ENCODE measurements at regions not wholly inside any gene's neighbourhood (a gene's known extent, or its start where the extent isn't known, plus 50 kb on each side); places are given as distances from the start of the nearest gene placed in this dataset.

DNA sequence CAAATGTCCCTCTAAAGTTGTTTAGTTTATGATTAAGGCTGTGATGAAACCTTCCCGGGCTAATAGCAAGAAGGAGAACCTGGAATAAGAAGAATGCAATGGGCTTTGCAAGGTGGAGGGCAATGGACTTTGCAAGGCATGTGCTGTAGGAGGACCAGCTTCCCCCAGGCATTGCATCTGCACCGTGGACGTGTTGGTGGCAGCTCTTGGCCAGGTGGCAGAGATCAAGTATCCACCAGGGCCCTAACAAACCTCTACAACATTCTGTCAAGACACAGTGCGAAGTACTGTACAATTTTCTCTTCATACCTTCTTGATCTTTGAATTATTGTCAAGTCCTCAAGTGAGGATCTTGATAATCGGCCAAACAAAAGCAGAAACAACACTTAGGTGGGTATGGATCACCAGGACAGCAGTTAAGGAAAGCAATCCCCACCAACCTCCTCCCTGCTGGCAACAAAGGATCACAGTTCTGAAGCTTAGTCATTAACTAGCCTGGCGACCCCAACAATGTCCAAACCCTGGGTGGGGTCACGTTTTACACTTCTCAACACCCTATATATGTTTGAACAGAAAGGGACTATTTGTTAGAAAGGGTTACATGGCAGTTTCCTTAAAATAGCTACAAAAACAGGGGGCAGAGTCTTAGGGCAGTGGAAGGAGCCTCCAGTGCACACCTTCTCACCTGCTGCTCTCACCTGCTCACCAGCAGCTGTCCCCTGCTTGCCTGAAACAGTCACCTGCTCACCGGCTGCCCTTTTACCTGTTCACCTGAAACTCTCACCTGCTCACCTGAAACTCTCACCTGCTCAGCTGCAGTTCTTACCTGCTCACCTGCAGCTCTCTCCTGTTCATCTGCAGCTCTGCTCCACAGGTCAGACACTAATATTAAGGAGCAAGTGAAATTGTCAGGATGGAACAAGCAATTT lies 137.9 kb upstream of the LIPC start:
- DNase-seq (ENCODE audit: low spot score) = no peak
- ATAC-seq = no peak
- intact Hi-C loops (cut with DNase I) = no loop called here

DNA sequence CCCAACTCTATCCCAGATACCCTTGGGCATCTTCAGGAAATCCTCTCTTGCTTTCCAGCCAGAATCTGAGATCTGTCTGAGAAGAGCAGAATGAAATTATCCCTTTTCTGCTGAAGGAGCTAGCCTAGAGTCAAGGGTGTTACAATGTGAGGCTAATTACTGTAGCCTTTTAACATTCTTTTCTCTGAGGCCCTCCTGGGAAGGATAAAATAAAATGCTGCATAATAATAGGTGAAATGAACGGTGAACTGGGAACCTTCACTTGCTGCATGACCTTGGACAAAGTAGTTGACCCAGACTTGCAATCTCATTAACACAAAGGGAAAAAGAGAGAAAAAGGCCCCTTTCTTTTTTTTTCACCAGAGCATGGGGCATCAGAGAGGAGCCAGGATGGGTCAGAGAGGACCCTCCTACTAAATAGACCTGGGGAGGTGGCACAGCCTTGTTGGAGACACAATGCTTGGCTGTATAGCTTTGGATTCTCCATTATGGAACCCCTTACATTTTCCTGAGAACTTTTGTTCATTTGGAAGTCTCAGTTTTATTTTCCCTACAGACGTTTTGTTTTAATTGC lies 137.0 kb upstream of the LIPC start:
- ATAC-seq = no peak
- DNase-seq (ENCODE audit: low spot score) = no peak
- intact Hi-C loops (cut with DNase I) = no loop called here

DNA sequence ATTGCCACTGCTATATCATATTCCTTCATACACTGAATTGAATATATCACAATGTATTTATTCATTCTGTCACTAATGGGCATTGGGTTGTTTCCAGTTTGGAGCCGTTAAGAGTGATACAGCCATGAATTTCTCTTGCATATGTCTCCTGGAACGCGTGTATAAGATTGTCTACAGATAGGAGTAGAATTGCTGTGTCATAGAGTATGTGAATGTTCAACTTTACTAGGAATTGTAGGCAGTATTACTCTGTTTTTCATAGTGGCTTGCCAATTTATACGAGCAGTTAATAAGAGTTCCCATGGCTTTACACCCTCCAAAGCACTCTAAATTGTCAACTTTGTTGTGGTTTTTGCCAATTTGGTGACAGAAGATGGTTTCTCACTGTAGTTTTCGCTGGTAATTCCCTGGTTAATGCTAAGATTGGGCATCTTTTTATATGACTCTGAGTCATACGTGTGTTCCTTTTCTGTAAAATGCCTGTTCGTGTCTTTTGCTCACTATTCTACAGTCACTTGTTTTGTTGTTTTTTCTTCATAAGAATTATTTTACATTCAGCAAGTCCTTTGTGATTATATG lies 136.1 kb upstream of the LIPC start:
- intact Hi-C loops (cut with DNase I) = no loop called here
- ATAC-seq = no peak
- DNase-seq (ENCODE audit: low spot score) = no peak

DNA sequence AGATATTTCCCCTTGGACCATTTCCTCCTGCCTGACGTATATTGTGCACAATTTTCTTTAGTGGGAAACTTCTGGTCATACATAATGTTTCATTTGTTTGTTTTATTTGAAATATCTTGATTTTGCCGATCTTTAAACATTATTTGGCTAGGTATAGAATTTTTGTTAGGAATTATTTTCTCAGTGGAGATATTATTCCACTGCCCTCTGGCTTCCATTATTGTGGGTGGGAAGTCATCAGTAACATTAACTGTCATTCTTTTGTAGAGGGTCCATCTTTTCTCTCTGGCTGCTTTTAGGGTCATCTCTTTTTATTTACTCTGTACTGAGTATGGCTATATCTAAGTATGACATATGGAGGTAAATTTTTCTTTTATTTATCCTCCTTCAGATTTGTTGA lies 135.5 kb upstream of the LIPC start:
- ATAC-seq (no peak), DNase-seq (ENCODE audit: low spot score) (no peak)
- intact Hi-C loops (cut with DNase I) = no loop called here

DNA sequence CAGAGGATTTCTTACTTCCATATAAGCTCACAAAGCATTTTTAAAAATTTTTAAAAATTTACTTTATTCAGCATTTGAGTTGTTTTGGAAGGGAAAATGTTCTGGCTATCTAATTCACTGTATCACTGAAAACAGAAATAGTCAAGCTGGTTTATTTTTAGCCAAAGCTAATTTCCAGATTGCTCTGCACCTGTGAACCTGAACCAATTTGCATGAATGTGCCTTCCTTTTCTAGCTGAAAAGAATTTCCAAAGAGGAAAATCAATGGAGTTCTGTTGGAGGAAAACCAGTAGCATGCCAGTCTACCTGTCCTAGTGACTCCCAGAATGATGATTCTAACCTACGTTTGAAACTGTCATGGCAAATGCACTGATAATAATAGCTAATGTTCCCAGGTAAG lies 134.2 kb upstream of the LIPC start:
- DNase-seq (ENCODE audit: low spot score) = no peak
- intact Hi-C loops (cut with DNase I) = no loop called here
- ATAC-seq = no peak

DNA sequence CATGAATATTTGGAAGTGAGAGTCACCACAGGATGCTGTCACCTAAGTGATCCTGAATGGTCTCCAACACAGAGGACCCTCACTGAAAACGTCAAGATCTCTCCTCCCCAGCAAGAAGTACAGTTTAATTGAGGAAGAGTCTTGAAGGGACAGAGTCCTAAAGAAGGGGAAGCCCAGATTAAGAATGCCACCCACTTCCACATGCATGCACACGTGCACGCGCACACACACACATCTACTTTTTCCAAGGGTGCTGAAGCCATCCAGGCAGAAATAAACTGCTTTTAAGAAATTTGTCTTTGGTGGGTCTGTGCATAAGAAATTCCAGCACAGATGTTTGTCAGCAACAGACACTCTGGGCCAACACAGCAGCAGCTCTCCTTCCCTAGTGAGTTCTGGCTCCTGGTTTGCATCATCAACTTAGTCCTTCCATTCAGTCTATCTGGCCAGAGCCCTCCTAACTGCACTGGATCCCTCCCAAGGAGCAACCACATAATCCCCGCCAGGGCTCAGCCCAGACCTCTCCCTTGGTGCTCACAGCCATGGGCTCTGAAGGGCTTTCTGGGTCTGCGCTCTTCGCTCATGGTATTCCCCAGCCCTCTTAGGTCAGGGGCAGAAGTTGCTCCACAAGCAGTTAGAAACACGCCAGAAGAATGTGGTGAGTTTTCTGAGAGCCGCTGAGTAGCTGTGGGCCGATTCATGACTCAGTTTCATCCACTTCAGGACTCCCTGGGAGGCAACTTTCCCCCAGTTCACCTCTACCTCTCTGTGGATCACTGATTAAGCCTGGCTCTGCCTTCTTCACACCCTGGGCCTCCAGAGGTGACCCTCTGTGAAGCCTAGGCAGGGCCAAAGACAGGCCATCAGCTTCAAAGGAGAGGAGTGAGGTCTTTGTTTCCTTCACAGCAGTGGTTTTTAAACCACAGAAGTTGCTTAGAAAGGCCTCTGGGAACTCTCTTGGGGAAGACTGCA lies 132.6 kb upstream of the LIPC start:
- ATAC-seq (peak; percentile 79), DNase-seq (ENCODE audit: low spot score) (no peak)
- intact Hi-C loops (cut with DNase I) = no loop called here

DNA sequence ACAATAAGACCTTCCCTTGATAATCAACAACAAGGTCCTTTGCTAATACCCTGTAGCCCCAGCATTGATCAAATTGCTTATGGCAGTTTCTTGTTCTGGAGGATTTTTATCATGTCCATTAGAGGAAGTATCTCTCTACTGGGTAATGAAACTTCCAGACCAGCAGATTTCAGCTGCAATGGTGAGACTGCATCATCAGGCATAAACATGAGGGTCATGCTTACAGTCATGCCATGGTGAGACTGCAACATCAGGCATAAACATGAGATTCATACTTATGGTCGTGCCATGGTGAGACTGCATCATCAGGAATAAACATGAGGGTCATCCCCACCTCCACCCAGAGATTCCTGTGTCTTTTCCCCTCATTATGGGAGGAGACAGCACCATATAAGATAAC lies 129.0 kb upstream of the LIPC start:
- intact Hi-C loops (cut with DNase I) = no loop called here
- DNase-seq (ENCODE audit: low spot score) (no peak), ATAC-seq (no peak)

DNA sequence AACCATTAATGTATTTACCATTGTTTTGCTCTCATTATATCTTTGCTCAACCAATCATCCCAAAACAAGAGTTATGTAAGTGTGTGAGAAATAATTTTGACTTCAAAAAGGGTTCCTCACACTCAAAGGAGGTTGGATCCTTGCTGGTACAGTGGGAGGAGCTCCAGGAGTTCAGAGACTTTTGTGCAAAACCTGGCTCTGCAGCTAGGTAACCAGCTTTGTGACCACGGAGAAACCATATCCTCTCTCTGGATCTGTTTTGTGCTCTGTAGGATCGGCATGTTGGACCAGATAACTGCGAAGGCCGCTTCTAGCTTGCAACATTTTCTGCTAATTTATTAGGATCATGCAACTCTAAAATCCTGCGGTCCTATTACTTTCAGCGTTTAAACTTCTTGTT lies 128.6 kb upstream of the LIPC start:
- ATAC-seq = no peak
- intact Hi-C loops (cut with DNase I) = no loop called here

DNA sequence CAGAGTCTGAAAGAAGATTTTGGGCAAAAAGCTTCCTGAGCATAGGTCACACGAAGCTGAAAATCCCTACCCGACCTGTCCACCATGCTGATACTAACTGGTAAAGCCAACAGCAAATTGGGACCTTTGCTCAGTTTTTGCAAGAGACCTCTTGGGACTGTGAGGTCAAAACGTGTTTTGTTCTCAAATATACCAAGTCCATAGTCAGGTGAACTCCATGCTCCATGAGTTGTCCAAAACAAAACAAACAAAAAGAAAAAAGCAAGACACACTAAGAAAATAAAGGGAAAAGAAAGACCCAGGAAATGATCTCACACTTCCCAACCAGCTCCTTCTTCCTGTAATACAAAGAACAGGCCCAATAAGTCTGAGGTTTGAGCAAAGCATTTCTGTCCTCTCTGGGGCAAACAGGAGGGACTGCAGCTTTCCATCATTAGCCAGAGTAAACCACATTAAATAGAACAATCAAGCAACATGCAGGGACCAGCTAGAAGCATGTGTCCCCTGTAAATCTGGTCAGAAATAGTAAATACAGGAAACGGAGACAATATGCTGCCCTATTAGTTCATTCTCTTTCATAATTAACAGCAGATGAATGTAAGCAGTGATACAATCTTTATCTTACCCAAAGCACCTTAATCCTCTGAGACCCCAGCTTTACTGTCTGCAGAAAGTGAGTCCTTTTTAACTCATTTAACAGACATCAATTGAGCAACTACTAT lies 125.0 kb upstream of the LIPC start:
- no peak for ATAC-seq
- intact Hi-C loops (cut with DNase I) = no loop called here
- no peak for DNase-seq (ENCODE audit: low spot score)

More for the DNA sequence above, 128.6 kb upstream of the LIPC start:
- no peak for DNase-seq (ENCODE audit: low spot score)

DNA sequence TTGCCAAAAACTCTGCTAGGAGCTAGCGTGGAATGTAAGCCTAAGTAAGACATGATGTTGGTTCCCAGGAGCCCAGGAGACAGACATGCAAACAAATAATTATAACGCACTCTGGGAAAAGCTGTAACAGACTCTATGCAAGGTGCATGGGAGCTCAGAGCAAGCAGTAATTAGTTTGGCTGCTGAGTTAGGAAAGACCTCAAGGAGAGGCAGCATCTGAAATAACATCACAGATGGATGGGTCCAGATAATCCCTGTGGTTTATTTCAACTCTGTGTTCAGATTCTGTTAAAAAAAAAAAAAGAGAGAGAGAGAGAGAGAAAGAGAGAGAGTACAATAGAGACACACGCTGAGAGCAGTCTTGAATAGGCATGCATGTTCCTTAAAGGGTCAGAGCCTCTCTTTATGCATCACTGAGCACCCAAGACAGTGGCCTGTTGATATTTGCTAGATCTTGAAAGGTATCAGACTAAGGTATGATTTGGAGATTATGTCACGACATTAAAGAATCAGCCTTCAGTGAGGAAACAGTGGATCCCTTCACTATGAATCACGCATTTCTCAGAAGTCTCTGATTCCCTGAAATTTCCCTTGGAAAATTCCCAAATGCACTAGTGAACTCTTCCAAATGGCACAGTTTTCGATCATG lies 124.4 kb upstream of the LIPC start:
- DNase-seq (ENCODE audit: low spot score) = no peak
- peak; percentile 47 for ATAC-seq
- intact Hi-C loops (cut with DNase I) = no loop called here

DNA sequence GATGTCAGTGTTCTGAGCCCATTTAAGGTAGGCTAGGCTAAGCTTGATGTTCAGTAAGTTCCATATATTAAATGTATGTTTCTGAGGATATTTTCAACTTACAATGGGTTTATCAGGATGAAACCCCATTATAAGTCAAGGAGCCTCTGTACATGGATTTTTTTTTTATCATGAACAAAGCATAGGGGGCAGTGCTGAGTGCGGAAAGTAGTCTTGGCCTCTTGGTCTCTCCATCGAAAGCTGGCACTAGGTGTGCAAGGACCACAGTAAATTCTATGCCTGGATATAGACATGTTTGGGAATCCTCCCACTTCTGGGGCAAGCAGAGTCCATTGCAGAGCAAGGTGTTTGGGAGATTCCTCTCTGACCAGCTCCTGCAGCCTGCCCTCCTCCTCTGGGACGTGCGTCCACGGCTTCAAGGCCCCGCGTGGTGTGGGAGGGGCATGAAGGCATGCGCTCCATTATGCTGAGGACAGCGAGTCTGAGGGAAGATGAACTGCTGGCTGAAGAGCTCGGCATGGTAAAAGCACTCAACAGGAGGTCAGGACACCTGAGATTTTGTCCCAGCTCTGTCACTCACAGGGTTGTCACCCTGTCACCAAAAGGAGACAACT lies 122.9 kb upstream of the LIPC start:
- no peak for ATAC-seq
- intact Hi-C loops (cut with DNase I) = no loop called here
- no peak for DNase-seq (ENCODE audit: low spot score)

DNA sequence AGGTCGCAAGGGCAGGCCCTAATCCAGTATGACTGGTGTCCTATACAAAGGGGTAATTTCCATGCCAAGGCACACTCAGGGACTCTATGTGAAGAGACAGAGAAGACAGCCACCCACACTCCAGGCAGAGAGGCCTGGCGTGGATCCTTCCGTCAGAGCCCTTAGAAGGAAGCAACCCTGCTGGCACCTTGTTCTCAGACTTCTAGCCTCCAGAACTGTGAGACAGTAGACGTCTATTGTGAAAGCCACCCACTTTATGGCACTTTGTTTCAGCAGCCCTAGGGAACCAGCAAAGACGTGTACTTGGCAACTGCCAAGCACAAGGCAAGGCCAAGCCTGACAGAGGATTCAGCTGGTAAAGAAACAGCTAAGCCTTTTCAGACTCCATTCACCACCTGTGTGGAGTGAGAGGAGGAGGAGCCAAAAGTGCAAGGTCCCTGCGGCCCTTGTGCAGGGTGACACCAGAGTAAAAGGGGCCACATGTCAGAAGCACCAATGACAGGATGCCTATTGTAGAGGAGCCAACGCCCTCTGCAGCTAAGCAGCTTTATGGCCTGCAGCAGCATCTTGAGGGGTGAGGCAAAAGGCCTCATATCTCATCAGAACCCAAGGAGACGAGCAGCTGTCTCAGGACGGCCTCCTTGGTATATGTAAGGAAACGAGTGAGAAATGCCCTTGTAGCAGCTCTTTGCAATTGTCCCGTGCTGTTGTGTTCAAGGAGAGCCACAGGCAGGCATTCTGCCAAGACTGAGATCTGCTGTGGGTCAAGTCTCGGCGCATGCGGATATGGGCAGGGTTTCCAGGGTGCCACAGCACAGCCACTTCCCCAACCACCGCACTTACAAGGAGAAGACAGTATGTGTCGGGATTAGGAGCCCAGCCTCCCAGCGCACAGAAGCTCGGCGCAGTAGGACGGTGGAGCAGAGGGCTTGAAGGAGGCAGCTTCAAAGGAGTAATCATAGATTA lies 121.5 kb upstream of the LIPC start:
- DNase-seq (ENCODE audit: low spot score) = no peak
- intact Hi-C loops (cut with DNase I) = no loop called here
- no peak for ATAC-seq

DNA sequence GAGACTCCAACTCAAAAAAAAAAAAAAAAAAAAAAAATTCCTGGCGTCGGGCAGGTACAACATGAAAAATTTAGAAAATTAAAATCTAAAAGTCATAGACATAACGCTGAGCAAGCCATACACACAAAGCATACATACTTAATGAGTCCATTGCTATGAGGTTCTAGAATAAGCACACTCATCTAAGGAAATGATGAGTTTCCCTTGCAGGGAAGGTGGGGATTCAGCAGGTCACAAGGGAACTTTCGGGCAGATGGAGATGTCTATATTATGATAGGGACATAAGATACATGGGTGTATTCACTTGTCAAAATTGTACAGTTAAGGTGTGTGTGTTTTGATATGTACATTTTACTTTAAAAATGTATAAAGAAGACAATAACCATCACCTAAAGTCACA lies 120.2 kb upstream of the LIPC start:
- intact Hi-C loops (cut with DNase I) = no loop called here
- DNase-seq (ENCODE audit: low spot score) (no peak), ATAC-seq (no peak)

DNA sequence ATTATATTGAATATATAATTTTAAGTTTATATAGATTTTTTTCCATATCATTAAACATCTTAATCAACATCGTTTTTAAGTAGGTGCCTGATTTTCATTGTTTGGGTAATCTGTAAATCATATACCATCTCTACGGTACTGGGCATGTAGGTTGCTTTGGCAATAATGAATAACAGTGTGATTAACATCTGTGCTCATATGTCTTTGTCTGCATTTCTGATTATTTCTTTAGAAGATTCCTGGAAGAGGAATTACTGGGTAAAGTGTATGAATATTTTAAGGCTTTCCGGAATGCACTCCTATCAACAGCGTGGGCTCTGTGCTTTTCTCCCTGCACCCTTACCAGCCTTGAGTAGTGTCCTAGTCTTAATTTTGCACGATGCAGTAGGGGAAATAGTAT lies 119.8 kb upstream of the LIPC start:
- intact Hi-C loops (cut with DNase I) = no loop called here
- DNase-seq (ENCODE audit: low spot score) = no peak
- no peak for ATAC-seq

DNA sequence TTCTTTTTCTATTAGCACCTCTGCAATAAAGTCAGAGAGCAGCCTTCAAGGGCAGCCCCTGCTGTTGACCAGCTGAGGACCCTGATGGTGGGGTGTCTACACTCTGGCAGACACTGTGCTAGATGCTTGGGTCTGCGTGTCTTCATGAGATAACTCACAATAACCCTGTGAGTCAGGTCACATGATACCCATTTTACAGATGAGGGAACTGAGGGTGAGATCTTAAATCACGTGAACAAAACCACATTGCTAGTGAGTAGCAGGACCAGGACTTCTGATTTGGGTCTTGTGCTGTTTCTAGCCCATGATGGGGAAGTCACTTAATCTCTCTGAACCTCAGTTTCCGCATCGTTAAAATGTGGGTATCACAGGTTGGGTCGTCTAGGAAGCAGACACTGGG lies 118.5 kb upstream of the LIPC start:
- DNase-seq (ENCODE audit: low spot score) (no peak), ATAC-seq (no peak)
- intact Hi-C loops (cut with DNase I) = no loop called here

DNA sequence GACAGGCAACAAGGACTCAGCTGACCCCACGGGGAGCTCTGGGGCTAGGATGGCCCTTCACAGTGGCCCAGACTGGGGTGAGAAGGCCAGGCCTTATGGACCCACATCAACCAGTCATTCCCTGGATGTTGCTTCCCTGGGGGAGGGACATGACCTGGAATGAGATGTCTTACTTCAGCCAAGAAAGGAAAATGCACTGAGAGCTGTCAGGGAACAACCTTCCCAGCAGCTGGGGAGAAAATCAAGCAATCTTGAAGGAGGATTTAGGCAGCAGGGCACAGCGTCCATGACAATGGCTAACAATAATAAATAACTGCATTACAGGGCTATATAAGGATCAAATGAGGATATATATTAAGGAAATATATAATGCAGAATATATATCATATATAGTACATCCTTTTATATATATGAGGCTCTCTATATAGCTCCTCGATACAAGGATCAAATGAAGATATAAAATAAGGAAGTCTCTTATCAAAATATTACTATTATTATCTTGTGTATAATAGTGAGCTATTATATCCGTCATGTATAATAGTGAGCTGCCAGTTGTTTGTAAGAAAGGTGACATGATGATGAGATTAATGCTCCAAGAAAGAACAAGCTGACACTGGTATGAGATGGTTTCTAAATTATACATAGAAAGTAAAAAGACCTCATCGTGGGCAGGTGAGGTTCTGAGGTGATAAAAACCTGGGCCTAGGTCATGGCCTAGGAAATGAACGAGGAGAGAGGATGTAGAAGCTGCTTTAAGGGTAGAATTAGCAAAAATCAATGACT lies 117.8 kb upstream of the LIPC start:
- DNase-seq (ENCODE audit: low spot score) (no peak), ATAC-seq (no peak)
- intact Hi-C loops (cut with DNase I) = no loop called here

Measured in sciatic nerve (tissue), 2 donors.